Parathyroid adenoma (tissue), 2 donors: ENCODE measurements at regions not wholly inside any gene's neighbourhood (a gene's known extent, or its start where the extent isn't known, plus 50 kb on each side); places are given as distances from the start of the nearest gene placed in this dataset.

Source experiments
- H2AFZ ChIP-seq: fragments of 300-600 bp; sonication (generic); one replicate; pipeline ENCODE4 v1.7.0; 2017; ENCODE audit warnings: antibody characterized with exemption, mild to moderate bottlenecking
- H3K27ac ChIP-seq: fragments of 300-600 bp; sonication (generic); one replicate; pipeline ENCODE4 v1.7.0; 2017
- H3K27me3 ChIP-seq: fragments of 300-600 bp; sonication (generic); one replicate; pipeline ENCODE4 v1.7.0; 2017; ENCODE audit warnings: low read length; ENCODE audit not compliant: control insufficient read depth, insufficient read depth
- H3K36me3 ChIP-seq: fragments of 300-600 bp; sonication (generic); one replicate; pipeline ENCODE4 v1.7.0; 2017; ENCODE audit warnings: low read length; ENCODE audit not compliant: control insufficient read depth, insufficient read depth
- H3K4me1 ChIP-seq: fragments of 300-600 bp; sonication (generic); one replicate; pipeline ENCODE4 v1.7.0; 2017; ENCODE audit warnings: control low read depth
- H3K4me2 ChIP-seq: fragments of 300-600 bp; sonication (generic); one replicate; pipeline ENCODE4 v1.7.0; 2017; ENCODE audit warnings: low read length
- H3K4me3 ChIP-seq: fragments of 300-600 bp; sonication (generic); one replicate; pipeline ENCODE4 v1.7.0; 2017; ENCODE audit warnings: low read depth, low read length
- H3K79me2 ChIP-seq: fragments of 300-600 bp; sonication (generic); one replicate; pipeline ENCODE4 v1.7.0; 2017; ENCODE audit warnings: control low read depth
- H3K9ac ChIP-seq: fragments of 300-600 bp; sonication (generic); one replicate; pipeline ENCODE4 v1.7.0; 2017; ENCODE audit warnings: mild to moderate bottlenecking
- H3K9me3 ChIP-seq: fragments of 300-600 bp; sonication (generic); one replicate; pipeline ENCODE4 v1.7.0; 2017; ENCODE audit warnings: low read length; ENCODE audit not compliant: control insufficient read depth
- TF ChIP-seq, protein P1 (sequence below): fragments of 300-600 bp; sonication (generic); IDR thresholded peaks from one replicate; pipeline ENCODE4 v1.7.0; 2017; ENCODE audit warnings: antibody characterized with exemption, mild to moderate bottlenecking
- donor health status: primary hyperparathyroidism.

DNA sequence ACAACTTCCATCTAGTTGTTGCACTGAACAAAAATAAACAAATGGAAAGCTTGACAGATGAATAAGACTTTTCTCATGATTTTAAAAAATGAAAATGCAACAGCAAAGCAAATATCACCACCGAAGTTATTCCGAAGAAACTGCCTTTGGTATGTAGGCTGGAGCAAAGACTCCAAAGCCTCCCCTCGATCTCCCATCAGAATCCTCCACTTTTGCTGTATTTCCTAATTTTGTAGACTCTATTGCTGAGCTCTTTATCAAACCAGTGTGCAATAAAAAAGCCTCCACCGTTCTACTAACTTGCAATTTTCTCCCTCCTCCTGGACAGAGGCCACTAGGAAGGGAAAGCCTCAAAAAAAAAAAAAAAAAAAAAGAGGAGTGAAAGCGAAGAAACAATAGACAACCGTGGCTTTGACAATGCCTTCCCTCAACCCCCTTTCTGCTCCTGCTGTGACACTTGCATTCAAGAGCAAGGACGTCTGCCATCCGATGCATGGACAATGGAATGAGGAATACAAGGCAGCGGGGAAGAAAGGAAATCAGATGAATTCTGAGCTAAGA is 190.9 kb upstream of the BLID start:
- Histone ChIP-seq H3K4me1 (no peaks in the 10 kb centered on the region), H2AFZ (no peak overlapping the region), H3K79me2 (no peaks in the 10 kb centered on the region), H3K4me3 (no peak overlapping the region), H3K4me2 (no peak overlapping the region), H3K9ac (no peak overlapping the region), H3K27ac (no peak overlapping the region), H3K9me3 (no peaks in the 10 kb centered on the region), H3K27me3 (no peaks in the 10 kb centered on the region), H3K36me3 (no peaks in the 10 kb centered on the region)
- TF ChIP-seq, protein P1, sequence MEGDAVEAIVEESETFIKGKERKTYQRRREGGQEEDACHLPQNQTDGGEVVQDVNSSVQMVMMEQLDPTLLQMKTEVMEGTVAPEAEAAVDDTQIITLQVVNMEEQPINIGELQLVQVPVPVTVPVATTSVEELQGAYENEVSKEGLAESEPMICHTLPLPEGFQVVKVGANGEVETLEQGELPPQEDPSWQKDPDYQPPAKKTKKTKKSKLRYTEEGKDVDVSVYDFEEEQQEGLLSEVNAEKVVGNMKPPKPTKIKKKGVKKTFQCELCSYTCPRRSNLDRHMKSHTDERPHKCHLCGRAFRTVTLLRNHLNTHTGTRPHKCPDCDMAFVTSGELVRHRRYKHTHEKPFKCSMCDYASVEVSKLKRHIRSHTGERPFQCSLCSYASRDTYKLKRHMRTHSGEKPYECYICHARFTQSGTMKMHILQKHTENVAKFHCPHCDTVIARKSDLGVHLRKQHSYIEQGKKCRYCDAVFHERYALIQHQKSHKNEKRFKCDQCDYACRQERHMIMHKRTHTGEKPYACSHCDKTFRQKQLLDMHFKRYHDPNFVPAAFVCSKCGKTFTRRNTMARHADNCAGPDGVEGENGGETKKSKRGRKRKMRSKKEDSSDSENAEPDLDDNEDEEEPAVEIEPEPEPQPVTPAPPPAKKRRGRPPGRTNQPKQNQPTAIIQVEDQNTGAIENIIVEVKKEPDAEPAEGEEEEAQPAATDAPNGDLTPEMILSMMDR = no peak

DNA sequence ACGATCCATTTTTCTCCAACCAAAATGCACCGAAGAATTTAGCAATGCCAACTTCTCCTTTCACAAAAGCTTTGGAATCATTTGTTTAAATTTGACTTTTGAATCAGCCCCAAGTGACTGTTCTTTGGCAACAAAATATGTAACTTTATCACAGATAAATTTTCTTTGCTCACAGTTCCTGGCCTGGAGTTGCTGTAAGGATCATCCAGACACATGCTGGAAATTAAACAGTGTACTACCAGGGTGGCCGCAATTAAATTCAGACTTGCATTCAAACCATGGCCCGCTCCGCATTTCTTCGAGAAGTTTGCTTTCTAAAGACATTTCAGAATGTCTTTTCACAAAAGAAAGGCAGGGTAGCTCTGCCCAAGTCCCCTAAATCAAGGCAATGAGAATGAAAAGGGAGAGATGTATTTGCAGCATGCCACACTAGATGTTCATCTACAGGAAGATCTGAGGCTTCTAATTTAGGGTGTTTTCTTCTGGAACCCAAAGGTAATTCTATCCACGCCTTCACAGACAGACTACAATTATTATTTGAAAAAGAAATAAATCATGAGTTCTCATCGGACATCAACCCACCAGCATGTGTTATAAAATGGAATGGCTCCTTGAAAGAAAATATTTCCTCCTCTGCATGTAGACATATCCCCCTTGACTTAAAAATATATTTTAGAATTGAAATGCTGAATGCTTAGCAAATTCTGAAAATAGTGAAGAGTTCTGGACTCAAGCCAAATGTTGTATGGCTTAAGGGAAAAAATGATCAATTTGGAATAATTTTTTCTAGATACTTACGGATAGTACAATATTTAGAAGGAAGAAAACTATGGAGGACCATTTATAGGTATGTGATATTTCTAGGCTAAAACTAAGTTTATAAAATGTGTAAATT is 189.7 kb upstream of the BLID start:
- Histone ChIP-seq H3K4me1 (no peaks in the 10 kb centered on the region), H3K27me3 (no peaks in the 10 kb centered on the region), H3K27ac (no peak overlapping the region), H3K9me3 (no peaks in the 10 kb centered on the region), H3K79me2 (no peaks in the 10 kb centered on the region), H3K36me3 (no peaks in the 10 kb centered on the region), H2AFZ (no peak overlapping the region), H3K9ac (no peak overlapping the region), H3K4me2 (no peak overlapping the region), H3K4me3 (no peak overlapping the region)
- TF ChIP-seq, protein P1 = no peak

DNA sequence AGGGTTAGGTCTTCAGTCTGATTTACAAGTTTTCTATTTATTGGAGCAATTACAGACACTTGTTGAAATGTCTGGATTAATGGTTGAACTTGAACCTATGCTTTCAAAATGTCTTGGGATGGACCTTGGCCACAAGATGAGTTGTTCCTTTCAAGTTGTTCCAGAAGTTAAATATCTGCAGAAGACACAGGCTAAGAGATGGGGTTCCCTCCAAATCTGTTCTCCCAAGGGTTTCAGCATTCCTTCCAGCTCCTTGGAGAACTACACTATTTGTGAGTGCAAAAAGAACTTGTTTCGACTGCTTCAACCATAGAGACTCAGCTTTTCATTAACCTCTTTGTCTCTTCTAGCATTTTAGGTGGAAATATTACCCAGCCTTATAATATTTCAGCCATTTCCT is 189.0 kb upstream of the BLID start:
- Histone ChIP-seq H3K4me3 (no peak overlapping the region), H3K9ac (no peak overlapping the region), H3K9me3 (no peaks in the 10 kb centered on the region), H3K27me3 (no peaks in the 10 kb centered on the region), H3K4me2 (no peak overlapping the region), H3K79me2 (no peaks in the 10 kb centered on the region), H2AFZ (no peak overlapping the region), H3K4me1 (no peaks in the 10 kb centered on the region), H3K27ac (no peak overlapping the region), H3K36me3 (no peaks in the 10 kb centered on the region)
- TF ChIP-seq, protein P1 = no peak

DNA sequence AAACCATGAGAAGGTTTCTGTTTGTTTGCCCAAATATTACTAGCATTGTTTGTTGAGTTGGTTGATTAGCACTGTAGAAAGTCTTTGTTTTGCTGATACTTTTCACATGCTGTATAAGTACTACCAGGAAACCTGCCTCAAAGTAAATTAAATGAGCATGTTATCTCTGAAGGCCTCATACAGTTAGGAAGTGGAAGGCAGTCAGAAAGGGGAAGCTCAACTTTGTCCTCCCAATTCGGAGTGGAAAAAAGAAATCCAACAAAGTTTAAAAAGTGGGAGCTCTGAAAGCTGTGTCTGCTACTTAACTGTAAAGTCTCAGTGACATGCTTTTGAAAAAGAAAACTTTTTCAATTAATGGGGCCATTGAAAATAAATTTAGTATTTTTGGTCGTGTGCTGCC is 188.3 kb upstream of the BLID start:
- H3K4me1 ChIP-seq = no peaks in the 10 kb centered on the region
- no peak overlapping the region for H3K27ac ChIP-seq
- TF ChIP-seq, protein P1 = no peak

More for the DNA sequence above, 188.3 kb upstream of the BLID start:
- no peaks in the 10 kb centered on the region for H3K36me3 ChIP-seq
- no peak overlapping the region for H3K4me2 ChIP-seq
- H3K9me3 ChIP-seq = no peaks in the 10 kb centered on the region
- no peak overlapping the region for H3K9ac ChIP-seq
- H3K4me3 ChIP-seq = no peak overlapping the region
- H3K27me3 ChIP-seq = no peaks in the 10 kb centered on the region
- H2AFZ ChIP-seq = no peak overlapping the region
- no peaks in the 10 kb centered on the region for H3K79me2 ChIP-seq
